Loucy (cell line): ENCODE measurements at regions not wholly inside any gene's neighbourhood (a gene's known extent, or its start where the extent isn't known, plus 50 kb on each side); places are given as distances from the start of the nearest gene placed in this dataset.

Experiments used
- CTCF ChIP-seq: fragments of 200-600 bp; sonication (generic); conservative IDR thresholded peaks from 2 replicates; pipeline ENCODE4 v1.5.1; 2014; ENCODE audit warnings: mild to moderate bottlenecking, antibody characterized with exemption, low read length
- EZH2phosphoT487 ChIP-seq: fragments of 200-600 bp; IDR thresholded peaks from 2 replicates; pipeline ENCODE4 v1.6.1; 2018; ENCODE audit warnings: antibody characterized with exemption, mild to moderate bottlenecking, moderate library complexity, borderline replicate concordance

- TF ChIP-seq CTCF (no peak), EZH2phosphoT487 (no peak)
These were observed 495.9 kb downstream of the CSNK1G3 start for GRCh38 chr5:124007675-124008398.
